NOMO-1 treated with DMSO at 0.1 percent for 48 hours (cell line): ENCODE measurements at regions not wholly inside any gene's neighbourhood (a gene's known extent, or its start where the extent isn't known, plus 50 kb on each side); places are given as distances from the start of the nearest gene placed in this dataset.

Experiments
- DNase-seq: peaks from one replicate; lab custom pipeline; 2025; ENCODE audit not compliant: unreplicated experiment; lab: John Stamatoyannopoulos, UW

- DNase-seq, result no peak
Observed at GRCh38 chr14:24693983-24694382, 60.0 kb upstream of the GZMB start.

DNA sequence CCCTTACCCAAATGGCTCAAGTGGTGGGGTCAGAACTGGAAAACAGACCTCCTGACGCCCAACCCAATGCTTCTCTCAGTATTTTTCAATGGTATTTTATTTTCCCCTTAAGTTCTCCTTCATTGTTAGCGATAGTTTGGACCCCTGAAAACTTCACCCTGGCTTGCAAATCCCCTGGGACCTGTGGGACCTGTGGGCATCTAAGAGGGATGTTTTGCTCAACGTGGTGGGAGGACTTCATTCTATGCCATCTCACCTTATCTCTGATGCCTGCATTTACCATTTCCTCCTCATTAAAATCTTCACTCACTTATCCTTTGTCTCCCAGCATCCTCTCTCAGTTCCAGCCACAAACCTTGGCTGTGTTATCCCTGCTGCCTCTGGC is 59.4 kb upstream of the GZMB start:
- DNase-seq, result no peak

DNA sequence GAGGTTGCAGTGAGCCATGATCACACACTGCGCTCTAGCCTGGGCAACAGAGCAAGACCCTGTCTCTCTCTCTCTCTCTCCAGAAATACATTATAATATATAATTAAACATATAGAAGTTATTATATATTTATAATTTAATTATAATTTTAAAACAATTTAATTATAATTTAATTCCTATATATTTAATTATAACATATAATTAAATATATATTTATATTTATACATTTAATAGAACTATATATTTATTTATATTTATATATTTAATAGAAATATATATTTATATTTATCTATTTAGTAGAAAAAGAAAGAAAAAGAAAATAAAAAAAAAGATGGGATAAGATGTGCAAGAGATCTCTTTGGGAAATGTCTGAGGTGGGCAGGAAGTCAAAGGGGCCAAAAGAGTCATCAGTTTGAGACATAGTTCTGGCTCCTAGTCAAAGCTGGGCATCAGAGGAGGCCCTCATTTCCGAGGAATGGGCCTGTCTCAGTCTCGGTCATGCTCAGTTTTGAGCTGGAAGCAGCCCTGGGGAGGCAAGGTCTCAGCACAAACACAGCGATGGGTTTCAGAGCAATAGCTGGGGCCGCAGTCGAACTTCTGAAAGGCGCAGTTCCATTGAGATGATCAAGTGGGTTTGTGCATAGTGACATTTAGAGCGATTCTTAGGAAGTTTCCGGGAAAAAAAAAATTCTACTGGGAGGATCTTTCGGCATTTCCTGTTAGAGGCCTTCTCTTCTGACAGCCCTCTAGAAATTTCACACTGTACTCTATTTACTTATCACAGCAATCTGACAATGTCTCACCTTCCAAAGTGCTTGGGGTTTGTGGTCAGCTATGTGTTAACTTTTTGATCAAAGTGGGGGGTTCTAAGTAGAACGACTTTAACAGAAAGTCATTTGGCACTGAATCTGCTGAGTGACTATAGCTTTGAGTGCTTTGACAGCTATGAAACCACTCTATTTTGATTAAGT is 58.7 kb upstream of the GZMB start:
- no peak for DNase-seq

GRCh38 chr14:24690492-24690891 is 56.5 kb upstream of the GZMB start:
- DNase-seq, result peak; percentile 33

DNA sequence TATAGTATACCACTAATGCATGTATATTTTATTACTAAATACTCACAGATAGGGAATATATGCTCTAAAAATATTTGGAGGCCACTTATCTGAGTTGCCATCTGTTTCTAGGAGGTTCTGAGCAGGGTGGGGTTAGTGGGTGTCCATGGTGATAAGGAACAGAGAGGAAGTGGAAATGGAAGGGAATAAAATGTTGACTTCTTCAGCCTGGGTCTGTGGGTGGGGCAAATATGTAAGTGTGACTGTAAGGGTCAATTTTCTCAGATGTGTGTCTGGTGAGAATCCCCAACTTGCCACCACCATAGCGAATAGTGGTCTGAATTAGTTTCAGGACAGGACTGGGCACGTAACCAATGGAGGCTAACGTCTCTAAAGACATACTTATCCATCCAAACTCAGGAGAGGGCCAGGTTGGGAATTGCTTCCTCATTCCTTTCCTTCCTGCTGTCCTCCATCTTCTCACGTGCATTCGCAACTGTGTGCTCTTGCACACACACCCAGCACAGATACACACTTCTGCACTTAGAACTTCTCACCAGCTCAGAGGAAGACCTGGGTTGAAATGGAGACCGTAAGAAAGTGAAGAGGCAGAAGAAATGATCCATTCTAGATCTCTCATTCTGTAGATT is 54.2 kb upstream of the GZMB start:
- DNase-seq, result peak; percentile 27
